KMS-11 (cell line): ENCODE measurements at regions not wholly inside any gene's neighbourhood (a gene's known extent, or its start where the extent isn't known, plus 50 kb on each side); places are given as distances from the start of the nearest gene placed in this dataset.
A peak's percentile ranks its signal among the peaks of the same experiment; 100 is the strongest.
"Not testable (repeated sequence)": the region's sequence is repeated elsewhere in the genome, so short reads cannot be mapped to it uniquely, and the experiment has no call there.

Source experiments
- H2AFZ ChIP-seq: fragments of 200-600 bp; sonication (generic); 2 replicates; pipeline ENCODE4 v1.6.1; 2016; ENCODE audit warnings: antibody characterized with exemption, mixed run types, low read depth
- H3K27ac ChIP-seq: fragments of 200-600 bp; sonication (generic); 2 replicates; pipeline ENCODE4 v1.6.1; 2016; ENCODE audit warnings: mild to moderate bottlenecking, mixed run types
- H3K27me3 ChIP-seq: fragments of 200-600 bp; sonication (generic); 2 replicates; pipeline ENCODE4 v1.6.1; 2017; ENCODE audit warnings: mild to moderate bottlenecking, low read depth, mixed run types, moderate library complexity; ENCODE audit not compliant: insufficient read depth
- H3K36me3 ChIP-seq: fragments of 200-600 bp; sonication (generic); 2 replicates; pipeline ENCODE4 v1.6.1; 2017; ENCODE audit warnings: mild to moderate bottlenecking, mixed run types; ENCODE audit not compliant: insufficient read depth
- H3K4me1 ChIP-seq: fragments of 200-600 bp; sonication (generic); 2 replicates; pipeline ENCODE4 v1.6.1; 2016; ENCODE audit warnings: mild to moderate bottlenecking, low read depth, mixed run types; ENCODE audit not compliant: poor library complexity, severe bottlenecking
- H3K4me2 ChIP-seq: fragments of 200-600 bp; sonication (generic); 2 replicates; pipeline ENCODE4 v1.7.0; 2016; ENCODE audit warnings: mild to moderate bottlenecking, mixed run types
- H3K4me3 ChIP-seq: fragments of 200-600 bp; sonication (generic); IDR thresholded peaks from 2 replicates; pipeline ENCODE4 v1.6.1; 2017; ENCODE audit warnings: low read depth, low read length, mixed read lengths; ENCODE audit not compliant: insufficient read depth
- H3K79me2 ChIP-seq: fragments of 200-600 bp; sonication (generic); 2 replicates; pipeline ENCODE4 v1.6.1; 2016; ENCODE audit warnings: low read depth, mixed run types; ENCODE audit not compliant: insufficient read depth
- H3K9ac ChIP-seq: fragments of 200-600 bp; sonication (generic); 2 replicates; pipeline ENCODE4 v1.6.1; 2016; ENCODE audit warnings: mild to moderate bottlenecking, mixed run types
- H4K20me1 ChIP-seq: fragments of 200-600 bp; sonication (generic); 2 replicates; pipeline ENCODE4 v1.6.1; 2016; ENCODE audit warnings: mild to moderate bottlenecking, mixed run types; ENCODE audit not compliant: insufficient read depth
- CTCF ChIP-seq: fragments of 200-600 bp; sonication (generic); conservative IDR thresholded peaks from 2 replicates; pipeline ENCODE4 v1.6.1; 2017; ENCODE audit warnings: low read depth, mild to moderate bottlenecking, antibody characterized with exemption, low read length, moderate library complexity, mixed read lengths

GRCh38 chr9:39828457-39828856 is 473.0 kb downstream of the SPATA31A1 start:
- H3K36me3 ChIP-seq, H3K79me2 ChIP-seq: not testable (repeated sequence)

More at GRCh38 chr9:39828457-39828856, 473.0 kb downstream of the SPATA31A1 start:
- H3K4me2 ChIP-seq, H3K4me3 ChIP-seq, H3K27me3 ChIP-seq, H2AFZ ChIP-seq, H3K4me1 ChIP-seq, H3K9ac ChIP-seq, H3K27ac ChIP-seq, H4K20me1 ChIP-seq: not testable (repeated sequence)
- 0 out of 2 replicates have a peak, but pooled peaks have one; percentile 20 for TF ChIP-seq CTCF
